ENCODE measurements at regions not wholly inside any gene's neighbourhood (a gene's known extent, or its start where the extent isn't known, plus 50 kb on each side); places are given as distances from the start of the nearest gene placed in this dataset.
"Not testable (repeated sequence)": the region's sequence is repeated elsewhere in the genome, so short reads cannot be mapped to it uniquely, and the experiment has no call there.

- not testable (repeated sequence) for TF ChIP-seq CTCF (conservative IDR thresholded peaks at IDR 0.05 in 1 of 2, IDR thresholded peaks at IDR 0.05 in 1 of 2; ENCODE audit: extremely low read depth in 1 of 2, insufficient read depth in 1 of 2, low read depth in 1 of 2, low read length in 2 of 2); EZH2 (IDR thresholded peaks at IDR 0.05; ENCODE audit: borderline replicate concordance, low read length)
Measured at GRCh38 chr18:30677813-30678212, 364.7 kb downstream of the DSC3 start.

Data from mammary epithelial cell (primary cell).